ENCODE measurements at regions not wholly inside any gene's neighbourhood (a gene's known extent, or its start where the extent isn't known, plus 50 kb on each side); places are given as distances from the start of the nearest gene placed in this dataset.
"Not testable (repeated sequence)": the region's sequence is repeated elsewhere in the genome, so short reads cannot be mapped to it uniquely, and the experiment has no call there.

DNA sequence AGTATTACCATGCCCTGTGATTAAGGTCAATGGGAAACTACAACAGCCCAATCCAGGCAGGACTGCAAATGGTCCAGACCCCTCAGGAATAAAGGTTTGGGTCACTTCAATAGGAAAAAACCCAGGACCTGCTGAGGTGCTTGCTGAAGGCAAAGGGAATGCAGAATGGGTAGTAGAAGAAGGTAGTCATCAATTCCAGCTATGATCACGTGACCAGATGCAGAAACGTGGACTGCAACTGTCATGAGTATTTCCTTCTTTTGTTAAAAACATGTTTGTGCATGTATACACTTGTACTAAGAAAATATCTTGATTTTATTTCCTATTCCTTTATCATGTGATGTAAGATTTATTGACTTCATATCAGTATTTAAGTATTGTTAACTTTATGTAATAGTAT is 319.6 kb upstream of the FGF16 start:
- not testable (repeated sequence) for DNase-seq (ENCODE audit: low read depth in 2 of 3, low spot score in 2 of 3)

DNA sequence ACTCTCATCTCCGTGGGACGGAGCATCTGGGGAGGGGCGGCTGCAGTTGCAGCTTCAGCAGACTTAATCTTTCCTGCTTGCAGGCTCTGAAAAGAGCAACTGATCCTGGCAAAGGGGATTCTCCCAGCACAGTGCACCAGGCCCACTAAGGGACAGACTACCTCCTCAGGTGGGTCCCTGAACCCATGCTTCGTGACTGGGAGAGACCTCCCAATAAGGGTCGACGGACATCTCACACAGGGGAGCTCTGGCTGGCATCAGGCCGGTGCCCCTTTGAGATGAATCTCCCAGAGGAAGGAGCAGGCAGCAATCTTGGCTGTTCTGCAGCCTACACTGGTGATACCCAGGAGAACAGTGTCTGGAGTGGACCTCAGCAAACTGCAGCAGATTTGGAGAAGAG is 303.3 kb upstream of the FGF16 start:
- DNase-seq (ENCODE audit: low read depth in 2 of 3, low spot score in 2 of 3), result no peak

DNA sequence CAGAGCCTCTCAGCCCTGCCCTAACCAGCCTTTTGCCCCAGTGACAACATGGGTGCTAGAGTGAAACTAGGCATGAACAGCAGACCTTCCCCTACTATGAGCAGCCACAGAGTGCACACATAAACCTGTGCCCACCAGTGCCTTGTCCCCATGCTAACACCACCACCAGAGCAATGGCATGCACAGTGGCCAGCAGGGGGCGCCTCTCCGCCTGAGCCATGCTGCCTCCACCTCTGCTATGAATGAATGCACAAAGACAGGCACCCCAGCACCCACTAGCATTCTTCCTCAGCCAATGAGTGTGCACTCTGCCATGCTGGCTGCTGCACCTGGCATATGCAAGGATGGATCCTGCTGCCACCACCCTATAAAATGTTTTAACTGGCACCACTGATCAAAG is 286.9 kb upstream of the FGF16 start:
- DNase-seq (ENCODE audit: low read depth in 2 of 3, low spot score in 2 of 3), result no peak

DNA sequence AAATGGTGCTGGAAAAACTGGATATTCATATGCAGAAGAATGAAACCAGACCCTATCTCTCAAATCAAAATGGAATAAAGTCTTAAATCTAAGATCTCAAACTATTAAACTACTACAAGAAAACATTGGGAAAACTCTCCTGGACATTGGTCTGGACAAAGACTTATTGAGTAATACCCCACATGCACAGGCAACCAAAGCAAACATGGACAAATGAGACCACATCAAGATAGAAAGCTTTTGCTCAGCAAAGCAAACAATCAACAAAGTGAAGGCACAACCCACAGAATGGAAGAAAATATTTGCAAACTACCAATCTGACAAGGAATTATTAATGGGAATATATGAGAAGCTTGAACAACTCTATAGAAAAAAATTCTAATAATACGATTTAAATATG is 284.4 kb upstream of the FGF16 start:
- DNase-seq (ENCODE audit: low read depth in 2 of 3, low spot score in 2 of 3), result no peak

DNA sequence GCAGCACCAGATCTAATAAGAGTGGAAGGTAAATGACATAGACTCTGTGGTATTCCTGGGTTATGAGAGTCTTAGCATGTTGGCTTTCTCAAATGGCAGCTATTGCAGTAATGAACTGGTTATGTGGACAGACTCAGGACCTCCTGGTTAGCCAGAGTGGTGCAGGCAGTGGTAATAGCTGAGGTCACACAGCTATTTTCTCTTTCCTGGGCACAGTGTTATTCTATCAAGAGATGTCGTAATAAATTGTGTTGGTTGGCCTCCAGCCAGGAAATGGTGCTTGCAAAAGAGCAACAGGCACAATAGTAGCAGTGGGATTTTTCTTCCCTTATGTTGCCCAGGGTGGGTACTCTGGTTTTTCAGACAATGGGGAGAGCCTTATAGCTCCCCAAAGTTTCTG is 279.2 kb upstream of the FGF16 start:
- DNase-seq (ENCODE audit: low read depth in 2 of 3, low spot score in 2 of 3), result no peak

DNA sequence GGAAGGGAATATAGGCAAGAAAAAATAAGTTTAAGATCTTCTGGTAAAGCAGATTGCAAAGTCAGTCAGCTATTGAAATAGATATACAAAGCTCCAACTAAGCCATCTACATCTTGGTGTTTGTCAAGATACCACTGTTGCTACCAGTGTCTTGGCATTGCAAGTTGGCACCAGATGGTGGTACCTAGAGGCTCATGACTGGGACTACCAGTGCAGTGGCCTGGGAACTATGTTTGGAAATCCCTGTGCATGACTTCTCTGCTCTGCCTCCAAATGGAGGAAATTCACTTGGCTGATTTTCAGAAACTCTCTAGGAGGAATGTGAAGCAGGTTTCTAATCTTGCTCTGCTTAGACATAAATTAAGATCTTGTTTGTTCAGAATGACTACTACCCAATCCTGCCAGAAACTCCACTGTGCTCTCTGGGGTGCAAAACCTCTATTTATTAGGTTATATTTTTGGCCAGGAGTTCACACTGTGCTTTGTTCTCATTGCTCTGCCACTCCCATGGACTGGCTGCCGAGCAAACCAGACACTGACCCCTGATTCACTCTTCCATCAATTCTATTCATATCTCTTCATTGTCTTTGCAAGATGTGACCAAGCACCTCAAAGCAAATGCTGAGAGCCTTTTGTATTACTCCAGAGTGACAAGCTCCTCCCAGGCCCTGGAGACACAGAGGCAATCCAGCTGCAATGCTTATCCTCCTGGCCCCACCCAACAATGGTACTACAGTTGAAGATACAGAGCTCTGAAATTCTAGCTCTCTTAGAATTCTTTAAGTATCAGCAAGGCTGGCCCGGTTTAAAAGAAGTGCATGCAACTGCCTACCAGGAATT is 272.3 kb upstream of the FGF16 start:
- no peak for DNase-seq (ENCODE audit: low read depth in 2 of 3, low spot score in 2 of 3)

DNA sequence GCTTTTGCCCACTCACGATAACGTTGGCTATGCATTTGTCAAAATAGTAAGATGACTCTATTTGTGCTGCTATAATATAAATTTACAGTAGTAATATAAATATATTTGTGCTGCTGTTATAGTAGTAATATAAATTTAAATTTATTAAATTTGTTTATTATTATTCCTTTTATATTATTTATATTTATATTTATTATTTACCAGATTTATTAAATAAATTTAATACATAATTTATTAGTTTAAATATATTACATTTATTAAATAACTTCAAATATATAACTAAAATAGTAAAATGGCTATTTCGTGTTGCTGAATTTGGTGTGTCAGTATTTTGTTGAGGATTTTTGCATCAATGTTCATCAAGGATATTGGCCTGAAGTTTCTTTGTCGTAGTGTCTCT is 246.5 kb upstream of the FGF16 start:
- DNase-seq (ENCODE audit: low read depth in 2 of 3, low spot score in 2 of 3), result no peak

DNA sequence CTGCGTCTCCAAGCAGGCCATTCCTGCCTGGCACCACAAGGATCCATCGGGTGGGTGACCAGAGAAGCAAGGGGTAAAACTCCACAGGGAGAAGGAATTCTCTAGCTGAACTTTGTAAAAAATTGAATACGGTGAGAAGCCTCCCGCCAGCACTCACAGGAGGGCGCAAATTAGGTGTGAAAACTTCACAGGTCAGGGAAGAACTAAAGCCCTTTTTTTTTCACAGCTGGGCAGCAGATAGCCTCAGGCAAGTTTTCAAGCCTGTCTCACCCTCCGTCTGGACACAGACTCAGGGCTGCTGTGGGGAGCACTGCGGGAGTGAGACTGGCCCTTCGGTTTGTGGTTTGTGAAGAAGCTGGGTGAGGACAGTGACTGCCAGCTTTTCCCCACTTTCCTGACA is 224.1 kb upstream of the FGF16 start:
- DNase-seq (ENCODE audit: low read depth in 2 of 3, low spot score in 2 of 3), result no peak

DNA sequence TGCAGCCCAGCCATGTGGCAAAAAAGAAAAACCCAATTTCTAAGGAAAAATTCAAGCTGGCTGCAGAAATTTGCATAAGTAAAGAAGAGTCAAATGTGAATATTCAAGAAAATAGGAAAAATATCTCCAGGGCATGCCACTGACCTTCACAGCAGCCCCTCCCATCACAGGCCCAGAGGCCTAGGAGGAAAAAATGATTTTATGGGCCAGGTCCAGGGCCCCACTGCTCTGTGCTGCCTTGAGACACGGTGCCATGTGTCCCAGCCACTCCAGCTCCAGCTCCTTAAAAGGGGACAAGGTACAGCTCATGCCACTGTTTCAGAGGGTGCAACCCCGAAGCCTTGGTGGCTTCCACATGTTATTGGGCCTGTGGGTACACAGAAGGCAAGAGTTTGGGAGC is 182.7 kb upstream of the FGF16 start:
- no peak for DNase-seq (ENCODE audit: low read depth in 2 of 3, low spot score in 2 of 3)

DNA sequence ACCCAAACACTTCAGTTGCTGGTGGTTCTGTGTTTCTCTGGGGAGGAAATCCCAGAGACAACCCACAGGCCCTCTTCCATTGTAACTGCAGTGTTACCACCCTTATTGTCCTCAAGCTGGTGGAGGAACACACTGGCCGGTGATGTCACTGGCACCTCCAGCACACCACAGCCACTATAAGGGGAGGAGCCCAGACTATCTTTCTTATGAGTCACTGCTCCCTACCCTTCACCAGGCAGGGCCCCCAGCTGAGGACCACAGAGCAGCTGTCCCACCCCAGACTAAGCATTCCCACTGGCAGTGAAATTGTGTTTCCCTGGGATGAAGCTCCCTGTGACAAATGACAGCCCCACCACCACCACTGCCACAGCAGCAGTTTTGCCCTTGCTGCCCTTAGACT is 171.8 kb upstream of the FGF16 start:
- no peak for DNase-seq (ENCODE audit: low read depth in 2 of 3, low spot score in 2 of 3)

DNA sequence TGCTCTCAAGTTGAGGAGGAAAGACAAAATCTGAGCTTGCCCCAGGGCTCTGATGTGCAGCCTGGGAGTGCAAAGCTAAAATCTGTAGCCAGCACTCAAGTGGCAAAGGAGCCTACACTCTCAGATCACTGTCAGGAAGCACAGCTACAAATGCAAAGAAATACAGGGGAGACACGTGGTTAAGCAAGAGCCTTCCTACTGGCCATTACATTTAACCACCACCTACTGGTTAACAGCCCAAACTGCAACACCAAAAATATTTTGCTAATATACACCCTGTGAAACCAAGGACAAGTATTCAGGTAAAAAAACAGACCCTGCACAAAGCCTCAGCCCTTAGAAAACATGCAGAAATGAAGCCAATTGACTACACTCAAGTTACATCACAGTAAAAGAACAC is 170.4 kb upstream of the FGF16 start:
- DNase-seq (ENCODE audit: low read depth in 2 of 3, low spot score in 2 of 3), result no peak

DNA sequence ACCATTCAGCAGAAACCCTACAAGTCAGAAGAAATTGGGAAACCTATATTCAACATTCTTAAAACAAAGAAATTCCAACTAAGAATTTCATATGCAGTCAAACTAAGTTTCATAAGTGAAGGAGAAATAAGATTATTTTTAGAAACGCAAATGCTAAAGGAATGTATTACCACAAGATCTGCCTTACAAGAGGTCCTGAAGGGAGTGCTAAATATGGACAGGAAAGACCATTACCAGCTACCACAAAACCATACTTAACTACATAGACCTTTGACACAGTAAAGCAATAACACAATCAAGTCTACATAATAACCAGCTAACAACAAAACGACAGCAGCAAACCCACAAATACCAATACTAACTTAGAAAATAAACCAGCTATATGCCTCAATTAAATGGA is 169.3 kb upstream of the FGF16 start:
- DNase-seq (ENCODE audit: low read depth in 2 of 3, low spot score in 2 of 3), result no peak

DNA sequence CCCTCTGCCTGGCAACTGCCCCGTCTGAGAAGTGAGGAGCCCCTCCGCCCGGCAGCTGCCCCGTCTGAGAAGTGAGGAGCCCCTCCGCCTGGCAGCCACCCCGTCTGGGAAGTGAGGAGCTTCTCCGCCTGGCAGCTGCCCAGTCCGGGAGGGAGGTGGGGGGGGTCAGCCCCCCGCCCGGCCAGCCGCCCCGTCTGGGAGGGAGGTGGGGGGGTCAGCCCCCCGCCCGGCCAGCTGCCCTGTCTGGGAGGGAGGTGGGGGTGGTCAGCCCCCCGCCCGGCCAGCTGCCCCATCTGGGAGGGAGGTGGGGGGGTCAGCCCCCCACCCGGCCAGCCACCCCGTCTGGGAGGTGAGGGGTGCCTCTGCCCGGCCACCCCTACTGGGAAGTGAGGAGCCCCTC is 167.8 kb upstream of the FGF16 start:
- DNase-seq (ENCODE audit: low read depth in 2 of 3, low spot score in 2 of 3), result not testable (repeated sequence)

DNA sequence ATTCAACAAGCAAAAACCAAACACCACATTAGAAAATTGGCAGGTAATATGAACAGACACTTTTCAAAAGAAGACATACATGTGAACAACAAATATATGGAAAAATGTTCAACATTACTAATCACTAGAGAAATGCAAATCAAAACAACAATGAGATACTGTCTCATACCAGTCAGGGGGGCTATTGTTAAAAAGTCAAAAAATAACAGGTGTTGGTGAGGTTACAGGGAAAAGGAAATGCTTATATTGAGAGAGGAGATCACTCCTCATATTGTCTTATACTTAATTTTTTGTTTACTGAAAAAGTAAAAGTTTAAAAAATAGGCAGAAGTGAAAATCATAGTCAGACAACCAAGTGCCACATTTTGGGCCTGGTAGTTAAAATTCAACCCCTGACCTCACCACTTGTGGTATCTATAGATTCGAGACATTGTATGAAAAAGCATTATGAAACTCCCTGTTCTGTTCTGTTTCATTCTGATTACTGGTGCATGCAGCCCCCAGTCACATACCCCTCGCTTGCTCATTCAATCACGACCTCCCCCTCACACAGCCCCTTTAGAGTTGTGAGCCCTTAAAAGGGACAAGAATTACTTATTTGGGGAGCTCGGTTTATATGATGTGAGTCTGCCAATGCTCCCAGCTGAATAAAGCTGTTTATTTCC is 153.7 kb upstream of the FGF16 start:
- no peak for DNase-seq (ENCODE audit: low read depth in 2 of 3, low spot score in 2 of 3)

DNA sequence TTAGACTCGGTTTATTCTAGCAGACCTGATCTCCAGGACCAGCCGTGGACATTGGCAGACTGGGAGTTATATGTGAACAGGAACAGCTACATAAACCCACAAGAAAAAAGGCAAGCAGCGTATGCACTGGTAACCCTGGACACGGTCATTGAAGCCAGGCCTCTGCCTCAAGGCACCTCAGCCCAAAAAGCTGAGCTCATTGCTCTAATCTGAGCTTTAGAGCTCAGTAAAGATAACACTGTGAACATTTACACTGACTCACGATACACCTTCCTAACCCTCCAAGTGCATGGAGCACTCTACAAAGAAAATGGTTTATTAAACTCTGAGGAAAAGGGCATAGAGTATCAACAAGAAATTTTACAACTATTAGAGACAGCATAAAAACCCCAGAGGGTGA is 148.9 kb upstream of the FGF16 start:
- DNase-seq (ENCODE audit: low read depth in 2 of 3, low spot score in 2 of 3), result no peak

DNA sequence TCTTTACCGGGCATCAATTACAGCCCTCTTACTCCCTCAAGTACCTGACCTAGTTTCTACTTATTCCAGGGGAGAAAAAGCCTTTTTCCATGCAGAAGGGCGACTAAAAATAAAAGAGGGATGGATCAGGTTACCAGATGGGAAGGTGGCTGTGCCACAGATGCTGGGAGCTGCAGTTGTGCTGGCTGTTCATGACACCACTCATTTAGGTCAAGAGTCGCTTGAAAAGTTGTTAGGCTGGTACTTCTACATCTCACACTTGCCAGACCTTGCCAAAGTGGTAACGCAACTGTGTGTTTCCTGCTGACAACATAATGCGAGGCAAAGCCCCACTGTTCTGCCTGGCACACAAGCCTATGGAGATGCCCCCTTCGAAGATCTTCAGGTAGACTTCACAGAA is 148.4 kb upstream of the FGF16 start:
- no peak for DNase-seq (ENCODE audit: low read depth in 2 of 3, low spot score in 2 of 3)

DNA sequence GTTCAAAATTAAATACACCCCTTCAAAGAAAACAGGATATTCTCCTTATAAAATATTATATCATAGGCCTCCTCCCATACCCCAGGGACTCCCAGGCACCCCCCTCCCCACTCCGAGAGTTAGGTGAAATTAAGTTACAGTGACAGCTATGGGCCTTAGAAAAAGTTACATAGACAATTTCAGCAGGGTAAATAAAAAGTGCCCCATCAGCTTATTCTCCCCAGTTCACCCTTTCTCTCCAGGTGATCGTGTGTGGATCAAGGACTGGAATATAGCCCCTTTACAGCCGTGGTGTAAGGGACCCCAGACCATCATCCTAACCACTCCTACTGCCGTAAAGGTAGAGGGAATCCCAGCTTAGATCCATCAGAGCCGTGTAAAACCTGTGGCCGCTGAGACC is 147.6 kb upstream of the FGF16 start:
- no peak for DNase-seq (ENCODE audit: low read depth in 2 of 3, low spot score in 2 of 3)

DNA sequence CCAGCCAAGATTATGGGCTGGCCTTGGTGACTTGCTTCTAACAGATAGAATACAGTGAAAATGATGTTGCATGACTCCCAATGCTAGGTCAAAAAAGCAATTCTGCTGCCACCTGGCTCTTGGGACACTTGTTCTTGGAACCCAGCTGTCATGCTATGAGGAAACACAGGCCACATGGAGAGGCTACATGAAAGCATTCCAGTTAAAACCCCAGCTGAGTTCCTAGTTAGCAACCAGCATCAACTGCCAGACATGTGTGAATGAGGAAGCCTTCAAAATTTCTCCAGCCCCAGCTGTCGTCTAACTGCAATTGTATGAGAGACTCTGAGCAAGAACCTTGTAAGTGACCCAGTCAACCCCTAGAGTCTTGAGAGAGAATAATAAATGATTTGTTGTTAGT is 105.2 kb upstream of the FGF16 start:
- no peak for DNase-seq (ENCODE audit: low read depth in 2 of 3, low spot score in 2 of 3)

DNA sequence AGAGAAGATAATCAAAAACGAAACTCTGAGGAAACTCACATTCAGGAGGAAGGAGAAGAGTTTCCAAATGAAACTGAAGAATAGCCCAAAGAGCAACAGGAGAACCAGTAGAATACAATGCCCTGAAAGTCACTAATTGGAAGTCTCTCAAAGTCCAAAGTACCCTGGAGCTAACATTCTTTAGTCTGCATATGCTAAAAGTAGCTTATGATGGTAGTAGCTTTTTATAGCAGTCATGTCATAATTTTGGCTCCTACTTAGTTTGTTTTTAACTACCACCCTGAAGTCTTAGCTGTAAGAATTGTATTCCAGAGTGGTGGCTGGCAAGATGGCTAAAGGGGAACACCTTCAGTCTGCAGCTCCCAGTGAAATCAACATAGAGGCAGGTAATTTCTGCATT is 100.3 kb upstream of the FGF16 start:
- DNase-seq (ENCODE audit: low read depth in 2 of 3, low spot score in 2 of 3), result no peak

DNA sequence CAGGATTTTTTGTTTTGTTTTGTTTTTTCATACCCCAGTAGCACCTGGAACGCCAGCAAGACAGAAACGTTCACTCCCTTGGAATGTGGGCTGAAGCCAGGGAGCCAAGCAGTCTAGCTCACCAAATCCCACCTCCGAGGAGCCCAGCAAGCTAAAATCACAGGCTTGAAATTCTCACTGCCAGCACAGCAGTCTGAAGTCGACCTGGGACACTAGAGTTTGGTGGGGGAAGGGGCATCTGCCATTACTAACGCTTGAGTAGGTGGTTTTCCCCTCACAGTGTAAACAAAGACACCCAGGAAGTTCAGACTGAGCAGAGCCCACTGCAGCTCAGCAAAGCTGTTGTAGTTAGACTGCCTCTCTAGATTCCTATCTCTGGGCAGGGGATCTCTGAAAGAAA is 99.6 kb upstream of the FGF16 start:
- no peak for DNase-seq (ENCODE audit: low read depth in 2 of 3, low spot score in 2 of 3)

DNA sequence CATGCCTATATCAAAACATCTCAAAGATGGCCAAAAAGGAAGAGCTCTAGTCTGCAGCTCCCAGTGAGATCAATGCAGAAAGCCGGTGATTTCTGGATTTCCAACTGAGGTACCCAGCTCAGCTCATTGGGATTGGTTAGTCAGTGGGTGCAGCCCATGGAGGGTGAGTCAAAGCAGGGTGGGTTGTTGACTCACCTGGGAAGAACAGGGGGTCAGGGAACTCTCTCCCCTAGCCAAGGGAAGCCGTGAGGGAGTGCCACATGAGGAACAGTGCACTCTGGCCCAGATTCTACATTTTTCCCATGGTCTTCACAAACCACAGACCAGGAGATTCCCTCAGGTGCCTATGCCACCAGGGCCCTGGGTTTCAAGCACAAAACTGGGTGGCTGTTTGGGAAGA is 57.3 kb upstream of the FGF16 start:
- no peak for DNase-seq (ENCODE audit: low read depth in 2 of 3, low spot score in 2 of 3)

DNA sequence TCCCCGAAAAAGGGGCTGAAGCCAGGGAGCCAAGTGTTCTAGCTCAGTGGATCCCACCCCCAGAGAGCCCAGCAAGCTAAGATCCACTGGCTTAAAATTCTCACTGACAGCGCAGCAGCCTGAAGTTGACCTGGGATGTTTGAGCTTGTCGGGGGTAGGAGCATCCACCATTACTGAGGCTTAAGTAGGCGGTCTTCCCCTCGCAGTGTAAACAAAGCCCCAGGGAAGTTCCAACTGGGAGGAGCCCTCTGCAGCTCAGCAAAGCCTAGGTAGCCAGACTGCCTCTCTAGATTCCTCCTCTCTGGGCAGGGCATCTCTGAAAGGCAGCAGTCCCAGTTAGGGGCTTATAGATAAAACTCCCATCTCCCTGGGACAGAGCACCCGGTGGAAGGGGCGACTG is 56.8 kb upstream of the FGF16 start:
- not testable (repeated sequence) for DNase-seq (ENCODE audit: low read depth in 2 of 3, low spot score in 2 of 3)

DNA sequence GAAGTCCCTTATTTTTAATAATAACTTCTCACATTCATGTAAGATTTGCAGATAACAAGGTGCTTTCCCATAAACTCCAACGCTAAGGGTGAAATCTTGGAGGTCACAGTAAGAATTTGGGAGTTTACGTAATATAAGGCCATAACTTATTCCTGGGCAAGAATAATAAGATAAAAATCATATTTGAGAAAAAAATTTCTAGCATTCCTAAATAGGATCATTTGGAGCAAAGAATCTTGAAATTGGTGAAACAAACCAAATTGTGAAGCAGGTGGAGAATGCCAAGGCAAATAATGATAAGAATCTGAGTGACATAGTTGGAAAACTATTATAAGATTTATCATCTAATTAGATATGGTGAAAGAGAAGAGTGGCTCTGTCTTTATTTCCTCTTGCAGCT is 50.4 kb upstream of the FGF16 start:
- DNase-seq (ENCODE audit: low read depth in 2 of 3, low spot score in 2 of 3), result no peak

Data from hematopoietic multipotent progenitor cell (in vitro differentiated cells).